ENCODE measurements at regions not wholly inside any gene's neighbourhood (a gene's known extent, or its start where the extent isn't known, plus 50 kb on each side); places are given as distances from the start of the nearest gene placed in this dataset.

DNA sequence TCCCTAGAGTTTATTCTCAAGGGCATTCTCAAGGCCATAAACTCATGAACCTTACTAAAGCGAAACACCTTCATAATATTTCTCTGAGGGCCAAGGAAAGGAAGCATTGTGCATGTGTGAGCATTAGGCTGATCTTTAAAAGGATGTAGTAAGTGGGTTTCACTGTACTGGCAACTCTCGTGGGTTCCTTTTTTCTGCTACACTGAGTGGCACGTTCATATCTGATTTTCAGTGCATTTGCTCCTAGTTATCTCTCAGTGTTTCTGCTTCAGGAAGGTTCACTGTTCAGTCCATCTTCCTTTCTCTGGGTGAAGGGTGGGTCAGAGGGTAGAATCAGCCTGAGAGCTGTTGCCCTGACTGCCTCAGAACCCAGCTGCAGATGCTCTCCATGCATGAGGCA is 192.8 kb upstream of the ADGRL2 start:
- H2BK15ac ChIP-seq (ENCODE audit: low read depth, poor library complexity, severe bottlenecking) = no peak overlapping the region
- H2AK5ac ChIP-seq (ENCODE audit: low read length, severe bottlenecking) = no peak overlapping the region
- no peak overlapping the region for H3K9ac ChIP-seq (ENCODE audit: low read length)
- H3K36me3 ChIP-seq (ENCODE audit: control insufficient read depth in 1 of 2, insufficient read depth in 2 of 2, low read depth in 1 of 2, low read length in 2 of 2) = no peaks in the 10 kb centered on the region
- no peak overlapping the region for H2BK120ac ChIP-seq (ENCODE audit: low read depth, low read length)
- no peak overlapping the region for H3K4me2 ChIP-seq (ENCODE audit: low read length, poor library complexity, severe bottlenecking)
- H3K4ac ChIP-seq (ENCODE audit: low read depth in 1 of 2, low read length in 2 of 2) = no peak overlapping the region
- no peaks in the 10 kb centered on the region for H3K79me1 ChIP-seq (replicated peaks; ENCODE audit: low read length, poor library complexity, severe bottlenecking)
- WGBS = 96% methylated on average over 3 of the region's 3 CpGs
- H3K4me1 ChIP-seq (ENCODE audit: control insufficient read depth, insufficient read depth, low read depth, low read length) = no peaks in the 10 kb centered on the region
- H3K9me3 ChIP-seq (ENCODE audit: control insufficient read depth, low read length) = peaks cover 10% of the 10 kb centered on the region
- no peak overlapping the region for H3K14ac ChIP-seq (ENCODE audit: low read length in 2 of 2)
- no peak for DNase-seq
- H2BK12ac ChIP-seq (ENCODE audit: low read length in 2 of 2) = no peak overlapping the region
- no peak overlapping the region for H4K91ac ChIP-seq (ENCODE audit: low read length)
- no peak overlapping the region for H3K27ac ChIP-seq (ENCODE audit: low read length, poor library complexity, severe bottlenecking)
- no peak overlapping the region for H3K4me3 ChIP-seq (ENCODE audit: insufficient read depth in 1 of 2, low read depth in 1 of 2, low read length in 2 of 2)
- no peak overlapping the region for H3K23ac ChIP-seq (ENCODE audit: low read length in 2 of 2)
- no peak overlapping the region for H3K18ac ChIP-seq (ENCODE audit: low read depth in 1 of 2, low read length in 2 of 2)
- no peak overlapping the region for H4K8ac ChIP-seq (ENCODE audit: low read length)
- H2AFZ ChIP-seq (ENCODE audit: low read depth, low read length) = no peak overlapping the region
- no peak overlapping the region for H2BK5ac ChIP-seq (ENCODE audit: low read depth, low read length, poor library complexity, severe bottlenecking)
- H3K27me3 ChIP-seq (ENCODE audit: control insufficient read depth in 1 of 2, insufficient read depth in 1 of 2, low read length in 2 of 2) = no peaks in the 10 kb centered on the region

DNA sequence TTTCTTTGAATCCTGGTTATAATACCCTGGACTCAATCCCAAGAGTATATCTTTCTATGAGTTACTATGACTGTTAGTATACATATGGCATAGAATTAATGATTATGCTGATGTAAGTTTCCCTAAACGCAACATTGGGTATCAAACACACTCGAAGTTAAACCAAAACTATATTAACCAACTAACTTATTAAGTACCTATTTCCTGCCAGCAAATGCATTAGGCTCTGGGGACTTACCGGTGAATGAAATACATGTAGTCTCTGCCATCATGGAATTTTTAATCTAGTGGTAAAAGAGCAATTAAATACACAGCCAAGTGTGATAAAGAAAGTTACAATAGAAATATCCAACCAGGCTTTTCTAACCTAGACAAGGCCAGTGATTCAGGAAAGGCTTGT is 193.6 kb upstream of the ADGRL2 start:
- DNase-seq = no peak
- Histone ChIP-seq H2BK5ac (ENCODE audit: low read depth, low read length, poor library complexity, severe bottlenecking) (no peak overlapping the region), H4K91ac (ENCODE audit: low read length) (no peak overlapping the region), H3K9me3 (ENCODE audit: control insufficient read depth, low read length) (peaks cover 10% of the 10 kb centered on the region), H3K23ac (ENCODE audit: low read length in 2 of 2) (no peak overlapping the region), H3K4ac (ENCODE audit: low read depth in 1 of 2, low read length in 2 of 2) (no peak overlapping the region), H3K14ac (ENCODE audit: low read length in 2 of 2) (no peak overlapping the region), H2BK12ac (ENCODE audit: low read length in 2 of 2) (no peak overlapping the region), H3K4me3 (ENCODE audit: insufficient read depth in 1 of 2, low read depth in 1 of 2, low read length in 2 of 2) (no peak overlapping the region), H2BK15ac (ENCODE audit: low read depth, poor library complexity, severe bottlenecking) (no peak overlapping the region), H3K79me1 (replicated peaks; ENCODE audit: low read length, poor library complexity, severe bottlenecking) (no peaks in the 10 kb centered on the region), H3K27me3 (ENCODE audit: control insufficient read depth in 1 of 2, insufficient read depth in 1 of 2, low read length in 2 of 2) (no peaks in the 10 kb centered on the region), H3K36me3 (ENCODE audit: control insufficient read depth in 1 of 2, insufficient read depth in 2 of 2, low read depth in 1 of 2, low read length in 2 of 2) (no peaks in the 10 kb centered on the region), H3K9ac (ENCODE audit: low read length) (no peak overlapping the region), H4K8ac (ENCODE audit: low read length) (no peak overlapping the region), H3K4me1 (ENCODE audit: control insufficient read depth, insufficient read depth, low read depth, low read length) (no peaks in the 10 kb centered on the region), H2AFZ (ENCODE audit: low read depth, low read length) (no peak overlapping the region), H2AK5ac (ENCODE audit: low read length, severe bottlenecking) (no peak overlapping the region), H3K4me2 (ENCODE audit: low read length, poor library complexity, severe bottlenecking) (no peak overlapping the region), H2BK120ac (ENCODE audit: low read depth, low read length) (no peak overlapping the region), H3K27ac (ENCODE audit: low read length, poor library complexity, severe bottlenecking) (no peak overlapping the region), H3K18ac (ENCODE audit: low read depth in 1 of 2, low read length in 2 of 2) (no peak overlapping the region)
- WGBS = no CpG with 5 or more reads among the region's 3 CpGs

DNA sequence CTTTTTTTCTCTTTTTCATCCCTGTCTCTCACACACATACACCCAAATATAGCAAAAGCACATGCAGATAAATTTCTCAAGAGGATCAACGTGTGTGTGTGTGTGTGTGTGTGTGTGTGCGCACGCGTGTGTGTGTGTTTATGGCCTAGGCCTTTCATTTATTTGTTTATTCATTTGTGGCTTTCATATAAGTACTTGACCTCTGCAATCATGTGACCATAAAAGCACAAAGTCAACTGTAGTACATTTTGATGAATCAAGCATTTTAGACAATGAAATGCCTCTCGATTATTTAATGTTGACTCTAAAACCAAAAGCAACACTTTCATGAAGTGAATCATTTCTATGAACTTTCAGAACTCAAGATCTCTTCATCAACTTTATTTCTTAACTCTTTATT is 194.1 kb upstream of the ADGRL2 start:
- peaks cover 10% of the 10 kb centered on the region for H3K9me3 ChIP-seq (ENCODE audit: control insufficient read depth, low read length)
- no peak overlapping the region for H3K23ac ChIP-seq (ENCODE audit: low read length in 2 of 2)
- H3K9ac ChIP-seq (ENCODE audit: low read length) = no peak overlapping the region
- H3K18ac ChIP-seq (ENCODE audit: low read depth in 1 of 2, low read length in 2 of 2) = no peak overlapping the region
- DNase-seq = peak; percentile 61
- H2AK5ac ChIP-seq (ENCODE audit: low read length, severe bottlenecking) = no peak overlapping the region
- no peaks in the 10 kb centered on the region for H3K79me1 ChIP-seq (replicated peaks; ENCODE audit: low read length, poor library complexity, severe bottlenecking)
- H4K91ac ChIP-seq (ENCODE audit: low read length) = no peak overlapping the region
- H3K4me2 ChIP-seq (ENCODE audit: low read length, poor library complexity, severe bottlenecking) = no peak overlapping the region
- H2BK5ac ChIP-seq (ENCODE audit: low read depth, low read length, poor library complexity, severe bottlenecking) = no peak overlapping the region
- no peak overlapping the region for H4K8ac ChIP-seq (ENCODE audit: low read length)
- no peak overlapping the region for H2BK12ac ChIP-seq (ENCODE audit: low read length in 2 of 2)
- H3K27ac ChIP-seq (ENCODE audit: low read length, poor library complexity, severe bottlenecking) = no peak overlapping the region
- no peak overlapping the region for H3K4ac ChIP-seq (ENCODE audit: low read depth in 1 of 2, low read length in 2 of 2)
- H3K36me3 ChIP-seq (ENCODE audit: control insufficient read depth in 1 of 2, insufficient read depth in 2 of 2, low read depth in 1 of 2, low read length in 2 of 2) = no peaks in the 10 kb centered on the region
- H2AFZ ChIP-seq (ENCODE audit: low read depth, low read length) = no peak overlapping the region
- no peaks in the 10 kb centered on the region for H3K27me3 ChIP-seq (ENCODE audit: control insufficient read depth in 1 of 2, insufficient read depth in 1 of 2, low read length in 2 of 2)
- H2BK15ac ChIP-seq (ENCODE audit: low read depth, poor library complexity, severe bottlenecking) = no peak overlapping the region
- no peak overlapping the region for H3K14ac ChIP-seq (ENCODE audit: low read length in 2 of 2)
- H3K4me3 ChIP-seq (ENCODE audit: insufficient read depth in 1 of 2, low read depth in 1 of 2, low read length in 2 of 2) = no peak overlapping the region
- WGBS = 91% methylated on average over 1 of the region's 5 CpGs
- H2BK120ac ChIP-seq (ENCODE audit: low read depth, low read length) = no peak overlapping the region
- no peaks in the 10 kb centered on the region for H3K4me1 ChIP-seq (ENCODE audit: control insufficient read depth, insufficient read depth, low read depth, low read length)

DNA sequence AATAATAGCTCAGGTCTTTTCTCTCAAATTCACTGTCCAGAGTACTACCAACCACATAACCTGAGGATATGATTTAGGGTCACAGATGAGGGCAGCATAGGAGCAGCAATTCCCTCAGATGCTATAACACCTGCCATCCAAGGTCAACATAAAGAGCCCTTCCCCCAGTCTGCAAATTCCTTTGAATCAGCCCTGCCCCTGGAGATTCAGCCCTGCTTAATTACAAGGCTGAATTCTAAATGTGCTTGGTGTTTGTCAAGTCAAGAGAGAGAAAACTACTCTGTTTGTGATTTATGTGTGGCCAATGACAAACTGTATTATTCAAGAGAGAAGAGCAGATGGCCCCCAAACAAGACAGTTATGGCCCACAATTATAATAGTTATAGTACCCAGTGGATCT is 195.7 kb upstream of the ADGRL2 start:
- no peaks in the 10 kb centered on the region for H3K79me1 ChIP-seq (replicated peaks; ENCODE audit: low read length, poor library complexity, severe bottlenecking)
- H3K36me3 ChIP-seq (ENCODE audit: control insufficient read depth in 1 of 2, insufficient read depth in 2 of 2, low read depth in 1 of 2, low read length in 2 of 2) = no peaks in the 10 kb centered on the region
- no peak for DNase-seq
- H3K4me3 ChIP-seq (ENCODE audit: insufficient read depth in 1 of 2, low read depth in 1 of 2, low read length in 2 of 2) = no peak overlapping the region
- no peaks in the 10 kb centered on the region for H3K27me3 ChIP-seq (ENCODE audit: control insufficient read depth in 1 of 2, insufficient read depth in 1 of 2, low read length in 2 of 2)
- no peak overlapping the region for H3K4me2 ChIP-seq (ENCODE audit: low read length, poor library complexity, severe bottlenecking)
- peaks cover 2% of the 10 kb centered on the region for H3K4me1 ChIP-seq (ENCODE audit: control insufficient read depth, insufficient read depth, low read depth, low read length)
- no peaks in the 10 kb centered on the region for H3K9me3 ChIP-seq (ENCODE audit: control insufficient read depth, low read length)
- H2BK15ac ChIP-seq (ENCODE audit: low read depth, poor library complexity, severe bottlenecking) = no peak overlapping the region
- no peak overlapping the region for H3K23ac ChIP-seq (ENCODE audit: low read length in 2 of 2)
- peak overlapping the region in 1 of 2 experiments; percentile 33 for H2BK12ac ChIP-seq (ENCODE audit: low read length in 2 of 2)
- no peak overlapping the region for H3K27ac ChIP-seq (ENCODE audit: low read length, poor library complexity, severe bottlenecking)
- H3K9ac ChIP-seq (ENCODE audit: low read length) = no peak overlapping the region
- H4K8ac ChIP-seq (ENCODE audit: low read length) = no peak overlapping the region
- no peak overlapping the region for H3K18ac ChIP-seq (ENCODE audit: low read depth in 1 of 2, low read length in 2 of 2)
- no peak overlapping the region for H2BK5ac ChIP-seq (ENCODE audit: low read depth, low read length, poor library complexity, severe bottlenecking)
- H3K14ac ChIP-seq (ENCODE audit: low read length in 2 of 2) = no peak overlapping the region
- no peak overlapping the region for H3K4ac ChIP-seq (ENCODE audit: low read depth in 1 of 2, low read length in 2 of 2)
- H2AFZ ChIP-seq (ENCODE audit: low read depth, low read length) = no peak overlapping the region
- no peak overlapping the region for H2BK120ac ChIP-seq (ENCODE audit: low read depth, low read length)
- H2AK5ac ChIP-seq (ENCODE audit: low read length, severe bottlenecking) = no peak overlapping the region
- H4K91ac ChIP-seq (ENCODE audit: low read length) = no peak overlapping the region

All from mesenchymal stem cell (in vitro differentiated cells and primary cell).